Immature natural killer cell (primary cell): ENCODE measurements at regions not wholly inside any gene's neighbourhood (a gene's known extent, or its start where the extent isn't known, plus 50 kb on each side); places are given as distances from the start of the nearest gene placed in this dataset.
"Not testable (repeated sequence)": the region's sequence is repeated elsewhere in the genome, so short reads cannot be mapped to it uniquely, and the experiment has no call there.

ENCODE experiments used
- DNase-seq, 3 donors: peaks; one replicate each; pipeline ENCODE4 v3.0.0; 2022; ENCODE audit warnings: mixed read lengths in 1 of 3
- H3K27ac Mint-ChIP-seq, 6 donors: one replicate each; pipeline ENCODE4 v1.8.0; 2020; ENCODE audit warnings: mixed read lengths in 6 of 6, mild to moderate bottlenecking in 5 of 6, inconsistent platforms in 4 of 6, moderate library complexity in 3 of 6
- H3K27me3 Mint-ChIP-seq, 3 donors: one replicate each; pipeline ENCODE4 v1.8.0; 2020 to 2021; ENCODE audit warnings: low read depth in 3 of 3, mild to moderate bottlenecking in 3 of 3, mixed read lengths in 3 of 3, moderate library complexity in 3 of 3, inconsistent platforms in 1 of 3
- H3K36me3 Mint-ChIP-seq, 3 donors: one replicate each; pipeline ENCODE4 v1.8.0; 2020; ENCODE audit warnings: mixed read lengths in 3 of 3, inconsistent platforms in 2 of 3, mild to moderate bottlenecking in 2 of 3
- H3K4me1 Mint-ChIP-seq, 2 donors: one replicate each; pipeline ENCODE4 v1.8.0; 2020; ENCODE audit warnings: inconsistent platforms in 2 of 2, mild to moderate bottlenecking in 2 of 2, mixed read lengths in 2 of 2, moderate library complexity in 1 of 2
- H3K4me3 Mint-ChIP-seq, 5 donors: one replicate each; pipeline ENCODE4 v1.8.0; 2020; ENCODE audit warnings: mild to moderate bottlenecking in 5 of 5, mixed read lengths in 5 of 5, inconsistent platforms in 3 of 5, moderate library complexity in 3 of 5
- H3K9me3 Mint-ChIP-seq, 6 donors: one replicate each; pipeline ENCODE4 v1.8.0; 2020; ENCODE audit warnings: mild to moderate bottlenecking in 6 of 6, mixed read lengths in 6 of 6, inconsistent platforms in 4 of 6, moderate library complexity in 3 of 6

DNA sequence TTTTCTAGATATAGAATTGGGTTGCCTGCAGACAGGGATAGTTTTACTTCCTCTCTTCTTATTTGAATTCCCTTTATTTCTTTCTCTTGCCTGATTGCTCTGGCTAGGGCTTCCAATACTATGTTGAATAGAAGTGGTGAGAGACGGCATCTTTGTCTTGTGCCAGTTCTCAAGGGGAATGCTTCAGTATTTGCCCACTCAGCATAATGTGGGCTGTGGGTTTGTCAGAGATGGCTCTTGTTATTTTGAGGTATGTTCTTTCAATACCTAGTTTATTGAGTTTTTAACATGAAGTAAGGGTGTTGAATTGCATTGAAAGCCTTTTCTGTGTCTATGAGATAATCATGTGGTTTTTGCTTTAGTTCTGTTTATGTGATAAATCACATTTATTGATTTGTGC is 273.9 kb upstream of the CHORDC1 start:
- Mint-ChIP-seq H3K4me3 (no peak overlapping the region), H3K4me1 (no peaks in the 10 kb centered on the region), H3K27me3 (no peaks in the 10 kb centered on the region), H3K36me3 (no peaks in the 10 kb centered on the region), H3K27ac (no peak overlapping the region), H3K9me3 (peaks cover 17 to 46% (median 29%) of the 10 kb centered on the region in 6 donors)
- DNase-seq: no peak

DNA sequence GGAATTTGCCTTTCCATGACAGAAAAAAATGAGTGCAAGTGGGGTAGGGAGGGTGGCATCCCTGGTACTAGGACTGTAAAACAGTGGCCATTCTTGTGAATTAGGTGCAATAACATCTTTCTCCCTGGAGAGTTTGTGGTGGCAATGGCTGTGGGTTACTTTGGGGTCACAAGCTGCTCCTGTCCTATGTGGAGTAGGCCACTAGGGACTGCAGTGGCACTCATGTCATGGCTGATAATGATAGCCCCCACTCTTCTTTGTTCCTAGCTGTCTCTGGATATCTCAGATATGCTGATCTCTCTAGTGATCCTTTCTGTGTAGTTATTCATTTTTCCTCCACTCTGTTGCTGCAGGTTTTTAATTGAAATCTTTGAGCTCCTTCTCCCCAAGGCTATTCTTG is 270.5 kb upstream of the CHORDC1 start:
- Mint-ChIP-seq H3K36me3 (peaks cover 0 to 4% (median 0%) of the 10 kb centered on the region in 3 donors), H3K9me3 (peaks cover 25 to 45% (median 31%) of the 10 kb centered on the region in 6 donors), H3K4me3 (no peak overlapping the region), H3K27ac (no peak overlapping the region), H3K27me3 (no peaks in the 10 kb centered on the region), H3K4me1 (no peaks in the 10 kb centered on the region)
- DNase-seq: no peak

DNA sequence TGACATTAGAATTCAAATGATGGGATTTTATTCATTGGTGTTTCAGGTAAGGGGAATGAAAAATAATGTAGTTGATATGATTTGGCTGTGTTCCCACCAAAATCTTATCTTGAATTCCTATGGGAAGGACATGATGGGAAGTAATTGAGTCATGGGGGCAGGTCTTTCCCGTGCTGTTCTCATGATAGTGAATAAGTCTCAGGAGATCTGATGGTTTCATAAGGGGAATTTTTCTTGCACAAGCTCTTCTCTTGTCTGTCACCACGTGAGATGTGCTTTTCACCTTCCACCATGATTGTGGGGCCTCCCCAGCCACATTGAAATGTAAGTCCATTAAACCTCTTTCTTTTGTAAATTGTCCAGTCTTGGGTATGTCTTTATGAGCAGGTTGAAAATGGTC is 268.6 kb upstream of the CHORDC1 start:
- peaks cover 0 to 4% (median 0%) of the 10 kb centered on the region in 3 donors for H3K36me3 Mint-ChIP-seq
- H3K4me1 Mint-ChIP-seq: no peaks in the 10 kb centered on the region
- H3K27me3 Mint-ChIP-seq: no peaks in the 10 kb centered on the region
- H3K27ac Mint-ChIP-seq: no peak overlapping the region
- H3K9me3 Mint-ChIP-seq: peaks cover 15 to 34% (median 23%) of the 10 kb centered on the region in 6 donors
- no peak overlapping the region for H3K4me3 Mint-ChIP-seq
- DNase-seq: no peak

DNA sequence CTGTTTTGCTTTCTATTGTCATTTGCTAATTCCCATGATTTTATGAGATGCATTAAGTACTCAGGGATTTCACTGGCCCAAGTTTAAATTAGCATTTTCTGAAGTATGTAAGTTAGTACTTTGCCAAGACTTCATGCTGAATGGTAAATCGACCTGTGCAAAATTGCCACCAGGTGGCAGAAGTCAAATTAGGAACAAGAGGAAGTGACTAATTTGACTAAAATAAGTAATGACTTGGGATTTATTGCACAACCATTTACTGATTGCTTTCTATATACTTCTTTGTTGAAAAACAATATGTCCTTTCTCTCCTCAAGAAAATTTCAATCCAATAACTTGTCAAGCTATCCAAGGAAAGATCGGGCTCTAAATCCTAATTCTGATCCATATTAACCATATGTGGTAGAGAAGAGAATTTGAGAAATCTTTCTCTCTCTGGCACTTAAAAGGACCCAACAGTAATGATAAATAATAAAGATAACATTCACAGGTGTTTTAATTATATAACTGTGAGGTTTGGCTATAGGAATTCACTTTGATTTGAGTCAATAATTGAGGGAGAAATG is 253.7 kb upstream of the CHORDC1 start:
- DNase-seq: no peak

DNA sequence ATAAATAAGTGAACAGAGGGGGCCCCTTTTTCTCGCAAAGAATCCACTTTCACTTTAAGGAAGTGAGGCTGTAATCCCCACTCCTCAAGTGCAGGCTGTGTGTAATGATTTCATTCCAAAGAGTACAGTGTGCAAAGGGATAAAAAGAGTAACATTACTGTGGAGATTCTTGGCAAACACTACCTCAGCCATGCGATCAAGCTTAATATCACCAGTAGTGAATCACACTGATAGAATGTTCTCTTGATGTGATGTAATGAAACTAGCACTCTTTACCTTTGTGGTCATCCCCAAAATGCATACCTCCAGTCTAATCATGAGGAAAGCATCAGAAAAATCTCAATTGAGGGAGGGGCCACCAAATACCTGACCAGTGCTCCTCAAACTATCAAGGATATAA is 246.1 kb upstream of the CHORDC1 start:
- H3K36me3 Mint-ChIP-seq: no peaks in the 10 kb centered on the region
- H3K9me3 Mint-ChIP-seq: peaks cover 0 to 6% (median 2%) of the 10 kb centered on the region in 6 donors
- no peak overlapping the region for H3K4me3 Mint-ChIP-seq
- H3K4me1 Mint-ChIP-seq: no peaks in the 10 kb centered on the region
- no peaks in the 10 kb centered on the region for H3K27me3 Mint-ChIP-seq
- no peak for DNase-seq
- no peak overlapping the region for H3K27ac Mint-ChIP-seq

More for the DNA sequence above, 253.7 kb upstream of the CHORDC1 start:
- Mint-ChIP-seq H3K36me3 (no peaks in the 10 kb centered on the region), H3K27ac (no peak overlapping the region), H3K4me1 (no peaks in the 10 kb centered on the region), H3K9me3 (peaks cover 1 to 29% (median 7%) of the 10 kb centered on the region in 6 donors), H3K27me3 (no peaks in the 10 kb centered on the region), H3K4me3 (no peak overlapping the region)

DNA sequence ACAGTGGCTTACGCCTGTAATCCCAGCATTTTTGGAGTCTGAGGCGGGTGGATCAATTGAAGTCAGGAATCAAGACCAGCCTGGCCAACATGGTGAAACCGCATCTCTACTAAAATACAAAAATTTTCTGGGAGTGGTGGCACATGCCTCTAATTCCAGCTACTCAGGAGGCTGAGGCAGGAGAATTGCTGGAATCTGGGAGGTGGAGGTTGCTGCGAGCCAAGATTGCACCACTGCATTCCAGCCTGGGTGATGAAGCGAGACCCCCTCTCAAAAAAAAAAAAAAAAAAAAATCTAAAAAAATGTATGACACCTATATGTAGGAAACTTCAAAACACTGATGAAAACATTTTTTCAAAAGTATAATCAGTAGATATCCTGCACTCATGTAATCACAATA is 242.7 kb upstream of the CHORDC1 start:
- no peaks in the 10 kb centered on the region for H3K36me3 Mint-ChIP-seq
- no peak overlapping the region for H3K27ac Mint-ChIP-seq
- H3K4me1 Mint-ChIP-seq: no peaks in the 10 kb centered on the region
- H3K27me3 Mint-ChIP-seq: no peaks in the 10 kb centered on the region
- no peak for DNase-seq
- H3K9me3 Mint-ChIP-seq: peaks cover 0 to 4% (median under 1%) of the 10 kb centered on the region in 6 donors
- H3K4me3 Mint-ChIP-seq: no peak overlapping the region

DNA sequence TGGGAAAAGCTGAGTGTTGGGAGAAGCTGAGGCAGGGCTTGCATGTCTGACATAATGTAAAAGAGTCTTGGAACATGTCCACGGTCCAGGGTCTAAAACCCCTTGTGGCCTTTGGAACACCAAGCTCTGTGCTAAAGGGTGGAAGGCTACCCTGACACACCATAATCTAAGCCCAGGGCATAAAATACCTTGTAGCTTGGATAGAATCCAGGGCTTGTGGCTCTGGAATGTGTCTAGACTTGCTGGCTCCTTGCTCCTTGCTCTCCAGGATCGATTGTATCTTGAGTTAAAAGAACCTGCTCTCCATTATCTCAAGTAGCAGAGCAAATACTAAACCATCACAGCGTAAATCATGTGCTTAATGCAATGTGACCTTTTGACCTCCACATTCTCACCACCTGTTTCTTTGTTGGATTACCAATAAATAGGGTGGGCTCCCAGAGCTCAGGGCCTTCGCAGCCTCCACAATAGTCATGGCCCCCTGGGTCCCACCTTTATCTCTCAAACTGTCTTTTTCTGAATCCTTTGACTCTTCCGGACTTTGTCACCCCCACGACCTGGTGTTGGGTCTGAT is 232.6 kb upstream of the CHORDC1 start:
- not testable (repeated sequence) for H3K9me3 Mint-ChIP-seq, H3K27ac Mint-ChIP-seq, H3K4me3 Mint-ChIP-seq, H3K27me3 Mint-ChIP-seq, DNase-seq, H3K4me1 Mint-ChIP-seq, H3K36me3 Mint-ChIP-seq

DNA sequence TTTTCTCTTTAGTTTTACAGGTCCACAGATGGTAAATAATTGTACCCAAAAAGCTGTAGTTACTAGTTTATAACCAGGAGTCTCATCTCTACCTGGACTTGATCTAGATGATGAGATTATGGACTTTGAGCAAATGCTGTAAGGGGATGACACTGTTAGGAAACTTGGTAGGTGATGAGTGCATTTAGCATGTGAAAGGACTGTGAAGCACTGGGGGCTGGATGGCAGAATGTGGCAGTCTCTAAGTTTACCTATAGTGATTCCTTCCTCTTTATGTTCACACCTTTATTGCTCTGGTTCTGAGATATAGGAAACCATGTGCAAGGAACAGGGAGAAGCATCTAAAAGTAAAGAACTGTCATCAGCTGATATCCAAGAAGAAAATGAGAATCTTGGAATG is 230.7 kb upstream of the CHORDC1 start:
- H3K27ac Mint-ChIP-seq: no peak overlapping the region
- no peak for DNase-seq
- no peak overlapping the region for H3K4me3 Mint-ChIP-seq
- no peaks in the 10 kb centered on the region for H3K36me3 Mint-ChIP-seq
- H3K9me3 Mint-ChIP-seq: peaks cover 0 to 7% (median 3%) of the 10 kb centered on the region in 6 donors
- H3K27me3 Mint-ChIP-seq: peaks cover 0 to 2% (median 0%) of the 10 kb centered on the region in 3 donors
- H3K4me1 Mint-ChIP-seq: no peaks in the 10 kb centered on the region

DNA sequence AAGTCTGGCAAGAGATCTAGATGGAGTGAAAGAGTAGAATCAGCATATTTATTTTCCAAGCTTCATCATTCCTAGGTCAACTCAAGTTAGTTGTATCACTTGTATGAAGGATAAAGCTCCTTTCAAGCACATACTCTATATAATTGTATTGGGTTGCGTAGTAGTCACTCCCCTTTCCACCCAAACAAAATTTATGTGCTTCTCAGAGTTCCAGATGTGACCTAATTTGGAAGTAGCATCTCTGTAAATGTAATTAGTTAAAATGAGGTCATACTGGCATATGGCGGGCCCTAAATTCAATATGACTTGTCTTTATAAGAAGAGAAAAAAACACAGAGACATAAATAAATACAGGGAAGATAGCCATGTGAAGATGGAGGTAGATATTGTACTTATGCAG is 226.8 kb upstream of the CHORDC1 start:
- H3K4me3 Mint-ChIP-seq: no peak overlapping the region
- no peak overlapping the region for H3K27ac Mint-ChIP-seq
- H3K9me3 Mint-ChIP-seq: peaks cover 2 to 13% (median 4%) of the 10 kb centered on the region in 6 donors
- no peaks in the 10 kb centered on the region for H3K36me3 Mint-ChIP-seq
- no peaks in the 10 kb centered on the region for H3K27me3 Mint-ChIP-seq
- H3K4me1 Mint-ChIP-seq: no peaks in the 10 kb centered on the region
- no peak for DNase-seq

DNA sequence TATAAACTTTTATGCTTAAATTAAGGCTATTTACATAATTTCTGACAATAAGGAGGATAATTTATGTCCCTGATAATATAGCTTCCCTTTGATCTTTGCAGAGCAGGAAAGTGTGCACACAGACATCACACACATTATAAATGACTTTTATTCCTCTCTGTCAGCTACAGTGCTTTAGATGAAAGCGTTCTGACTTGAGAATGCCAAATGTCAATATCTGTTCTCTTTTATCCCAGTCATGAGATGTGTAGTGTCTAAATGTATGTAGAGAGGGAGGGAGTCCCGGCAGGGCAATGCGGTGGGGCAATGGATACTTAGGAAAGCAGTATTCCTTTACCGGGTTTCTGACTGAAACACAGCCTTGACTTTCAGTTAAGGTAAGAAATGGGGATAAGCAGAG is 225.4 kb upstream of the CHORDC1 start:
- no peaks in the 10 kb centered on the region for H3K36me3 Mint-ChIP-seq
- H3K27me3 Mint-ChIP-seq: no peaks in the 10 kb centered on the region
- H3K27ac Mint-ChIP-seq: no peak overlapping the region

DNA sequence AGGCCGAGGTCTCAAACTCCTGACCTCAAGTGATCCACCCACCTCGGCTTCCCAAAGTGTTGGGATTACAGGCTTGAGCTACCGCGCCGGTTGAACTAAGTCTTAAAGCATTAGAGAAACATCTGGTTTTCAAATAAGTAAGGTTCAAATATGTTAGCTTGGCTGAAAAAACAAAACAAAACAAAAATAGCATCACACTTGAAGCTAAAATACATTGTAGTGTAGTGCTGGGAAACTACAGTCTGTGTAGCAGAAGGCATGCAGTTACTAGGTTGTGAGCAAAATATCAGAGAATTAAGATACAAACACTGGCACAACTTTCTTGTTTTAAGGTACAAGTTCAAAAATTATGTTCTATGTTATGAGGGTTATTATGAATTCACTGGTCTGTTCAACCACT is 224.8 kb upstream of the CHORDC1 start:
- Mint-ChIP-seq H3K27ac (no peak overlapping the region), H3K4me1 (no peaks in the 10 kb centered on the region), H3K9me3 (peaks cover 2 to 13% (median 4%) of the 10 kb centered on the region in 6 donors), H3K4me3 (no peak overlapping the region), H3K36me3 (no peaks in the 10 kb centered on the region), H3K27me3 (no peaks in the 10 kb centered on the region)
- DNase-seq: no peak

More for the DNA sequence above, 225.4 kb upstream of the CHORDC1 start:
- H3K4me3 Mint-ChIP-seq: no peak overlapping the region
- no peak for DNase-seq
- H3K9me3 Mint-ChIP-seq: peaks cover 2 to 13% (median 4%) of the 10 kb centered on the region in 6 donors
- H3K4me1 Mint-ChIP-seq: no peaks in the 10 kb centered on the region

DNA sequence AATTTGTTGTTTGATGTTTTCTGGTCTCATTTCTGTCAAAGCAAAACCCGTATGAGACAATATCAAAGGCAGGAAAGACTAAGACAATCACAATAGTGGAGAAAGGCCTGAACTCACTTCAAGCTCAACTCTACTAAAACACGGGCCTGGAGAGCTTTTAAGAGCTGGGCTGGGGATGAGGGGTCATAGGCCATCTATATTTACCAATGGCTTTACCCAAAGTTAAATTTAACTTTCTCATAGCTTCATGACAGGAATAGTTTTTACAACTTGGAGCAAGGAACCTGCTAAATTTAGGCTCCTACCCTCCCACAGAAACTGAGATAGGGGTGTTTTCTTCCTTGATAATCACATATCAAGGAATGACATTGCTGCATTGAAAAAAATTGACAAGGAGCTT is 223.4 kb upstream of the CHORDC1 start:
- H3K36me3 Mint-ChIP-seq: no peaks in the 10 kb centered on the region
- no peak overlapping the region for H3K4me3 Mint-ChIP-seq
- DNase-seq: no peak
- peaks cover 2 to 13% (median 4%) of the 10 kb centered on the region in 6 donors for H3K9me3 Mint-ChIP-seq
- no peaks in the 10 kb centered on the region for H3K4me1 Mint-ChIP-seq
- no peak overlapping the region for H3K27ac Mint-ChIP-seq
- no peaks in the 10 kb centered on the region for H3K27me3 Mint-ChIP-seq

DNA sequence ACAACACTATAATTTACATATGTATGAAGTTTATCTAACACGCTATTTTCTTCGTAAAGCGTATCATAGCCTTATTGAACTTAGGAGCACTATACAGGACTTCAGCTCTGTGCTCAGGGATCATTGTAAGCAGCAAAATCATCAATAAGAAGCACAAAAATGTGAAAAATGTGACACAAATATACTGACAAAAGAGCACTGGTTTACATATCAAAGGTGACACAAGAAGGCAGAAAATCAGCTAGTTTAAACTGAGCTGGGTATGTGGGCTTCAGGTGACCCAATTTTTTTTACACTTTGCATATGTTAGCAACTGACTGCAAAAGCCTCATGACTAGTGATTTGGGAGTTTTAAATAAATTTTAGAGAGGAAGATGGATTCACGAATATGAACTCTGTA is 215.2 kb upstream of the CHORDC1 start:
- Mint-ChIP-seq H3K4me3 (no peak overlapping the region), H3K27ac (no peak overlapping the region), H3K9me3 (no peaks in the 10 kb centered on the region), H3K27me3 (no peaks in the 10 kb centered on the region), H3K36me3 (no peaks in the 10 kb centered on the region), H3K4me1 (no peaks in the 10 kb centered on the region)
- no peak for DNase-seq

DNA sequence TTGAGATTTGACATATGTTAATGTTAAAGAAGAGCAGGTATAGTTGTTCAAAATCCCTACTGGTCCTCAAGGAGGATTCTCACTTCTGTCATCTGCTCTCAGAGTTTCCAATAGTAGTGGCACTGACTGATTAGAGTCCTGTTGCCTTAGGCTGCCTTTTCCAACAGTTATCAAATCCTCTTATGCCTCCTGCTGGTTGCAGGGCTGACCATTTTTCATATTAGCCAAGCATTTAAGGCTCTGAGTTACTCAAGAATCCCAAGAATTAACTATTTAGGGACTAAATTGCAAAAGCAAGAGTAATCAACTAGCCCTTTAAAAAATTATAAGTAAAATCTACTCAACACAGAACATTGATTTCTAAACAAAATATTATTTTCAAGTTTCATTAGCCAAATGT is 212.0 kb upstream of the CHORDC1 start:
- peaks cover 0 to 6% (median under 1%) of the 10 kb centered on the region in 6 donors for H3K9me3 Mint-ChIP-seq
- no peaks in the 10 kb centered on the region for H3K27me3 Mint-ChIP-seq
- no peaks in the 10 kb centered on the region for H3K36me3 Mint-ChIP-seq
- H3K4me3 Mint-ChIP-seq: no peak overlapping the region
- no peak overlapping the region for H3K27ac Mint-ChIP-seq
- H3K4me1 Mint-ChIP-seq: no peaks in the 10 kb centered on the region
- DNase-seq: no peak

DNA sequence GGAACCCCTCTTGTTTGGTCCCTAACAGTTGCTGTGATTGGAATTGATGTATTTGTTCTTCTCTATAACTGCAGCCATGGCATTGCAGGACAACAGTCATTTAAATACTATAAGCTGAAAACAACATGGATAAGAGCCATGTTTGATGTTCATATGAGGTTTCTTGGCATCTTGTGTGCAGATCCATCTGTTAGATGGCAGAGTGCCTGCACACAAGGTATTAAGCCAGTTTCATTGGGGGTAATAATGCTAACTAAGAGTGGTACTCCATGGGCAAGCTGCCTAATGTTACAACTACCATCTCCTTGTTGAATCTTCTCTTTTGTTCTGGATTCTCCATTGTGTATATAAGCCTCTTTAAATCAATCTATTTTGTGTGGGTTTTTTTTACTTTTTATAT is 206.0 kb upstream of the CHORDC1 start:
- Mint-ChIP-seq H3K36me3 (no peaks in the 10 kb centered on the region), H3K4me1 (no peaks in the 10 kb centered on the region), H3K27me3 (no peaks in the 10 kb centered on the region), H3K4me3 (no peak overlapping the region), H3K27ac (no peak overlapping the region), H3K9me3 (peaks cover 1 to 19% (median 3%) of the 10 kb centered on the region in 6 donors)
- DNase-seq: no peak
